GM23338 (cell line): ENCODE measurements at regions not wholly inside any gene's neighbourhood (a gene's known extent, or its start where the extent isn't known, plus 50 kb on each side); places are given as distances from the start of the nearest gene placed in this dataset.

Experiments used
- CREB1 ChIP-seq: fragments of 250-450 bp; sonication (Bioruptor Pico); IDR thresholded peaks from 2 replicates; pipeline ENCODE4 v1.5.0; 2020; ENCODE audit warnings: low read depth, mild to moderate bottlenecking, moderate library complexity
- CTCF ChIP-seq, 2 experiments: fragments of 200-600 bp in 1 of 2; sonication (generic) in 1 of 2; conservative IDR thresholded peaks; 2 replicates each; pipeline versions ENCODE4 v1.5.1 to v1.6.1; 2016 to 2017; ENCODE audit warnings: antibody characterized with exemption in 2 of 2, low read depth in 2 of 2, mild to moderate bottlenecking in 2 of 2, moderate library complexity in 1 of 2
- ETS1 ChIP-seq: IDR thresholded peaks from 2 replicates; pipeline ENCODE4 v1.6.1; 2016; ENCODE audit warnings: antibody characterized with exemption
- EZH2 ChIP-seq: fragments of 200-600 bp; sonication (generic); IDR thresholded peaks from one replicate; pipeline ENCODE4 v1.8.0; 2017; ENCODE audit warnings: antibody characterized with exemption, mild to moderate bottlenecking, low read depth; ENCODE audit not compliant: unreplicated experiment
- EZH2phosphoT487 ChIP-seq: fragments of 200-600 bp; sonication (generic); IDR thresholded peaks from one replicate; pipeline ENCODE4 v1.8.1; 2018; ENCODE audit warnings: antibody characterized with exemption; ENCODE audit not compliant: unreplicated experiment
- JUNB ChIP-seq: IDR thresholded peaks from one replicate; pipeline ENCODE4 v1.6.1; 2016; ENCODE audit warnings: antibody characterized with exemption; ENCODE audit not compliant: unreplicated experiment
- NANOG ChIP-seq: IDR thresholded peaks from 2 replicates; pipeline ENCODE4 v1.6.1; 2016; ENCODE audit warnings: antibody characterized with exemption, borderline replicate concordance
- POLR2AphosphoS5 ChIP-seq: IDR thresholded peaks from 2 replicates; pipeline ENCODE4 v1.6.1; 2016; ENCODE audit warnings: antibody characterized with exemption, low read depth
- REST ChIP-seq: IDR thresholded peaks from one replicate; pipeline ENCODE4 v1.6.1; 2018; ENCODE audit warnings: antibody characterized with exemption; ENCODE audit not compliant: unreplicated experiment
- STAT1 ChIP-seq: IDR thresholded peaks from one replicate; pipeline ENCODE4 v1.6.1; 2016; ENCODE audit warnings: antibody characterized with exemption; ENCODE audit not compliant: unreplicated experiment
- ZNF114 ChIP-seq: fragments of 250-450 bp; sonication (Bioruptor Pico); IDR thresholded peaks from 2 replicates; pipeline ENCODE4 v1.5.0; 2020; ENCODE audit warnings: mild to moderate bottlenecking, moderate library complexity
- ZNF331 ChIP-seq: fragments of 250-450 bp; sonication (Bioruptor Pico); IDR thresholded peaks from 2 replicates; pipeline ENCODE4 v1.5.0; 2020; ENCODE audit warnings: low read depth, mild to moderate bottlenecking, moderate library complexity
- ZNF462 ChIP-seq: fragments of 250-450 bp; sonication (Bioruptor Pico); IDR thresholded peaks from 2 replicates; pipeline ENCODE4 v1.5.0; 2020; ENCODE audit warnings: mild to moderate bottlenecking, moderate library complexity

GRCh38 chr10:88161756-88162155 lies 298.3 kb downstream of the PTEN start:
- TF ChIP-seq CTCF (conservative IDR thresholded peaks at IDR 0.05; ENCODE audit: low read depth in 2 of 2) (no peak), POLR2AphosphoS5 (no peak), REST (no peak), CREB1 (CRISPR knock-in tag) (no peak), JUNB (no peak), ZNF114 (CRISPR knock-in tag) (no peak), EZH2phosphoT487 (no peak), EZH2 (no peak), ZNF331 (no peak), ZNF462 (CRISPR knock-in tag) (no peak), ETS1 (no peak), STAT1 (no peak), NANOG (no peak)
